Ectodermal cell (in vitro differentiated cells): ENCODE measurements at regions not wholly inside any gene's neighbourhood (a gene's known extent, or its start where the extent isn't known, plus 50 kb on each side); places are given as distances from the start of the nearest gene placed in this dataset.

Source experiments
- H3K27ac ChIP-seq: 2 replicates; pipeline ENCODE4 v1.7.0; 2013; ENCODE audit warnings: mild to moderate bottlenecking, low read depth, low read length; ENCODE audit not compliant: insufficient read depth, poor library complexity, severe bottlenecking
- H3K27me3 ChIP-seq: 2 replicates; pipeline ENCODE4 v1.7.0; 2013; ENCODE audit warnings: mild to moderate bottlenecking, low read length; ENCODE audit not compliant: insufficient read depth, control insufficient read depth, poor library complexity, severe bottlenecking
- H3K36me3 ChIP-seq: one replicate; pipeline ENCODE4 v1.7.0; 2013; ENCODE audit warnings: low read length; ENCODE audit not compliant: control insufficient read depth, insufficient read depth
- H3K4me1 ChIP-seq: one replicate; pipeline ENCODE4 v1.7.0; 2013; ENCODE audit warnings: low read length; ENCODE audit not compliant: control insufficient read depth, insufficient read depth
- H3K4me3 ChIP-seq: 2 replicates; pipeline ENCODE4 v1.7.0; 2013; ENCODE audit warnings: low read depth, low read length, control low read depth; ENCODE audit not compliant: insufficient read depth
- H3K9me3 ChIP-seq: 2 replicates; pipeline ENCODE4 v1.7.0; 2013; ENCODE audit warnings: mild to moderate bottlenecking, low read length, moderate library complexity; ENCODE audit not compliant: control insufficient read depth
- WGBS, 2 experiments: methylation state at CpG; one replicate each; pipeline ENCODE4 v1.1.7; 2013; ENCODE audit warnings: missing lambda C conversion rate in 2 of 2; 5-methylcytosine and 5-hydroxymethylcytosine counted together

DNA sequence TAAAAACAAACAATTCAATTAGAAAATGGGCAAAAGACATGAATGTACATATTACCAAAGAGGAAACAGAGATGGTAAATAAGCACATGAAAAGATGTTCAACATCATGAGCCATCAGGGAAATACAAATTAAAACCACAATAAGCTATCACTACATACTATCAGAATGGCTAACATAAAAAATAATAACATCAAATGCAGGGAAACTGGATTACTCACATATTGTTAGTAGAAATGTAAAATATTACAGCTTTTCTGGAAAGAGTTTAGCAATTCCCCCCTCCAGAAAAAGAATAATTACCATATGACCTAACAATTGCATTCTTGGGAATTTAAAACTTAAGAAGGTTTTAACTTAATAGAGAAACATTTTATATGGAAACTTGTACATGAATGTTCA, 232.9 kb upstream of the MTPN start:
- Histone ChIP-seq H3K36me3 (no peaks in the 10 kb centered on the region), H3K27ac (no peak overlapping the region), H3K4me1 (no peaks in the 10 kb centered on the region), H3K27me3 (no peaks in the 10 kb centered on the region), H3K4me3 (no peak overlapping the region), H3K9me3 (no peaks in the 10 kb centered on the region)

DNA sequence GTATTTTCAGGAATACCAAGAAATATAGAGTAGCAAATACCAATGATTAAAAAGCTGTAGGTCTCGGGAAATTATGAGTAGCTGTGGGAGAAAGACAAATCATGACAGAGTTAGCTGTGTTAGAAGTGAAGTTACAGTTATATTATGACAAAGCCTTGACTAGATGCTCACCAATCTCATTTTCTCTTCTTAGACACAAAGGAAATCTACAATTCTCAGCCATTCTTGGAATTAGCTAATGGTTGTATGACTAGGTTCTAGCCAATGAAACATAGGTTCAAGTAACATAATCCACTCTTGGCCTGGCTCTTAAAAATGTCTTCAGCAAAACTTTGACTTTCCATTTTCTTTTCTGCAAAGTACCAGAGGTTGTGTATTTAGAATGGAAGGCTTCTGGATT, 228.8 kb upstream of the MTPN start:
- H3K4me3 ChIP-seq: no peak overlapping the region
- H3K27ac ChIP-seq: no peak overlapping the region
- no peaks in the 10 kb centered on the region for H3K36me3 ChIP-seq
- WGBS, 2 experiments: 100% methylated on average over 1 of the region's 1 CpG; no CpG with 5 or more reads in 1 of the 2 experiments
- H3K9me3 ChIP-seq: no peaks in the 10 kb centered on the region
- H3K4me1 ChIP-seq: no peaks in the 10 kb centered on the region
- H3K27me3 ChIP-seq: no peaks in the 10 kb centered on the region

DNA sequence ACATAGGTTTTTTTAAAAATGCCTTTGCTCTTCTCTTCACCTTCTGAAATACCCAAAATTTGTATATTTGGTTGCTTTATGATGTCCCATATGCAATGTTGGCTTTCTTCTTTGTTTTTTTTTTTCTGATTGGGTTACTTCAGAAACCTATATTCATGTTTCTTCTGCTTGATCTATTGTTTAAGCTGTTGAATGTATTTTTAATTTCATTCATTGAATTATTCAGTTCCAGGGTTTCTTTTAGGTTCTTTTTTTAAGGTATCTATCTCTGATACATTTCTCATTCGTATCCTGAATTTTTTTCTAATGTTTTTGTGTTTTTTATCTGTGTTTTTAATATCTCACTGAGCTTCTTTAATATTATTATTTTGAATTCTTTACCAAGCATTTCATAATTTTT, 221.0 kb upstream of the MTPN start:
- Histone ChIP-seq H3K9me3 (no peaks in the 10 kb centered on the region), H3K27me3 (no peaks in the 10 kb centered on the region), H3K4me1 (no peaks in the 10 kb centered on the region), H3K4me3 (no peak overlapping the region), H3K27ac (no peak overlapping the region), H3K36me3 (no peaks in the 10 kb centered on the region)
- WGBS, 2 experiments: no CpG with 5 or more reads among the region's 1 CpG

DNA sequence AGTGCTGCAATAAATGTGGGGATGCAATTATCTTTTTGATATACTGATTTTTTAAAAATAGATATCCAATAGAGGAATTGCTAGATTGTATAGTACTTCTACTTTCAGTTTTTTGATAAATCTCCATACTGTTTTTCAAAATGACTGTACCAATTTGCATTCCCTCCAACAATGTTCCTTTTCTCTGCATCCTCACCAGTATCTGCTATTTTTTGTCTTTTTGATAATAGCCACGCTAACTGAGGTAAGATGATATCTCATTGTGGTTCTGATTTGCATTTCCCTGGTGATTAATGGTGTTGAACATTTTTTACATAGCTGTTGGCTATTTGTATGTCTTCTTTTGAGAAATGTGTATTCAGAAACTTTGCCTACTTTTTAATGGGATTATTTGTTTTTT, 217.7 kb upstream of the MTPN start:
- no peak overlapping the region for H3K4me3 ChIP-seq
- H3K9me3 ChIP-seq: no peaks in the 10 kb centered on the region
- H3K27me3 ChIP-seq: no peaks in the 10 kb centered on the region
- no peak overlapping the region for H3K27ac ChIP-seq
- WGBS, 2 experiments: 86 to 90% methylated on average over 1 of the region's 1 CpG
- no peaks in the 10 kb centered on the region for H3K36me3 ChIP-seq
- no peaks in the 10 kb centered on the region for H3K4me1 ChIP-seq

DNA sequence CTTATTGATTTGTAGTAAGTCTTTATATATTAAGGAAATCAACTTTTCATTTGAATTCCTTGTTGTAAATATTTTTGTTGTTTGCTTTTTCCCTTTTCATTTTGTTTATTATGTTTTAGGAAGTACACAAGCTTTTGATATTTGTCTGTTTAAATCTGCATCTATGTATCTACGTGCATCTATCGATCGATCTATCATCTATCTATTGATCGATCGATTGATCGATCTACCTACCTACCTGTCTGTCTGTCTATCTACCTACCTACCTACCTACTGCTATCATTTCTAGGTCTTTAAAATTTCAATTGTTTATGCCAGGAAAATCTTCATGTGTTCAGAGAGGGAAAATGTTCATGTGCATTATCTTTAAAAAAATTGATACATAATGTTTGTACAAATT, 216.8 kb upstream of the MTPN start:
- H3K27me3 ChIP-seq: no peaks in the 10 kb centered on the region
- H3K27ac ChIP-seq: no peak overlapping the region
- no peaks in the 10 kb centered on the region for H3K9me3 ChIP-seq
- 81 to 82% methylated on average over 6 of the region's 6 CpGs for WGBS, 2 experiments
- no peaks in the 10 kb centered on the region for H3K4me1 ChIP-seq
- H3K4me3 ChIP-seq: no peak overlapping the region
- no peaks in the 10 kb centered on the region for H3K36me3 ChIP-seq

DNA sequence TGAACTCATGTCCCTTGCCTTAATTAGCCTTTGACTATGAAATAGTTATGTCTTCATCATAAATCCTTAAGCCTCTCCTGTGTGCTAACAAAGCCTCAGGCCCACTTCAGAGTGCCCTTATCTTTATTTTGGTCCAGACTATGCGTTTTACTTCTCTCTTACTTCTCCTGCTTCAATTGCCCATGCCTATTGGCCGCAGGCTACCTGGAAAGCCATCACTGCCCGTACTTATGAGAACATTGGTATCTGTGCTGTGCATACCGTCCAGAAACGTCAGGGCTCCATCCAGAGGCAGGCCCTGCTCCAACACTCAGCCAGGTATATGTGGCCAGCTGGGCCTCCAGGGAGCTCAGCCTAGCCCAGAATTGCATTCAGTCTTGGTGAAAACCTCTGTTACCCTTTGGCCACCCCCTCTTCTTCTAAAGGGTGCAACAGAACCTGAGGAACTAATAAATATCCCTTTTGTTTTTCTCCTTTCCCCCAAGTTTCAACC, 212.4 kb upstream of the MTPN start:
- no peaks in the 10 kb centered on the region for H3K4me1 ChIP-seq
- H3K9me3 ChIP-seq: no peaks in the 10 kb centered on the region
- H3K36me3 ChIP-seq: no peaks in the 10 kb centered on the region
- 93 to 95% methylated on average over 5 of the region's 5 CpGs for WGBS, 2 experiments
- no peak overlapping the region for H3K4me3 ChIP-seq
- no peaks in the 10 kb centered on the region for H3K27me3 ChIP-seq
- H3K27ac ChIP-seq: no peak overlapping the region

DNA sequence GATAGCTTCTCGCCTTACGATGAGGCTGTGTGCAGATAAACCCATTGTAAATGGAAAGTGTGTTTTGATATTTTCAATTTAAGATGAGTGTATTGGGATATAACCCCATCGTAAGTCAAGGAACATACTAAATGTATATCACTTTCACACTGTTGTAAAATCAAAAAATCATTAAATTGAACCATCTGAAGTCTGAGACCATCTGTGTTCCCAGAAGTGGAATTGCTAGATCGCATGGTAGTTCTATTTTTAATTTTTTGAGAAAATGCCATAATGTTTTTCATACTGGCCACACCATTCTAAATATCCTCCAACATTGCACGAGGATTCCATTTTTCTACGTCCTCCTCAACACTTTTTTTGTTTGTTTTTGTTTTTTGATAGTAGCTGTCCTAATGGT, 209.1 kb upstream of the MTPN start:
- no peaks in the 10 kb centered on the region for H3K27me3 ChIP-seq
- no peak overlapping the region for H3K4me3 ChIP-seq
- H3K36me3 ChIP-seq: no peaks in the 10 kb centered on the region
- WGBS, 2 experiments: 94 to 100% methylated on average over 4 to 6 of the region's 6 CpGs
- H3K9me3 ChIP-seq: no peaks in the 10 kb centered on the region
- H3K4me1 ChIP-seq: no peaks in the 10 kb centered on the region
- no peak overlapping the region for H3K27ac ChIP-seq

DNA sequence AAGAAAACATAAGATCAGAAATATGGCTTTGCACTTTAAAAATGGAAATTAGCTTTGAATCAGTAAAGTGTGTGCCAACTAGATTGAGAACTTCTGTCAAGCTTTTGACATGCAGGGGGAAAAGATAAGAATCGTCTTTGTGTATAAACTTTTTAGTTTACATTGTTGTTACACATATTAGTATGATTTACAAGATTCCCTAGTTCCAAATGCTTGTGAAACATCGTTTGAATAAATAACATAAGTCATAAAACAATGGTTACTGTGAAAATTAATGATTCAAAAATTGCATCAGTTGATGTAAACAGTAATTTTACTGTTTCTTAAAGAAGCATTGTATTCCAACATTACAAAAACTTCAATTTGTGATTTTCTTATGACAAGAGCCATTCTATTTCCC, 207.6 kb upstream of the MTPN start:
- Histone ChIP-seq H3K4me1 (no peaks in the 10 kb centered on the region), H3K4me3 (no peak overlapping the region), H3K9me3 (no peaks in the 10 kb centered on the region), H3K36me3 (no peaks in the 10 kb centered on the region), H3K27me3 (no peaks in the 10 kb centered on the region), H3K27ac (no peak overlapping the region)
- WGBS, 2 experiments: no CpG with 5 or more reads among the region's 2 CpGs

DNA sequence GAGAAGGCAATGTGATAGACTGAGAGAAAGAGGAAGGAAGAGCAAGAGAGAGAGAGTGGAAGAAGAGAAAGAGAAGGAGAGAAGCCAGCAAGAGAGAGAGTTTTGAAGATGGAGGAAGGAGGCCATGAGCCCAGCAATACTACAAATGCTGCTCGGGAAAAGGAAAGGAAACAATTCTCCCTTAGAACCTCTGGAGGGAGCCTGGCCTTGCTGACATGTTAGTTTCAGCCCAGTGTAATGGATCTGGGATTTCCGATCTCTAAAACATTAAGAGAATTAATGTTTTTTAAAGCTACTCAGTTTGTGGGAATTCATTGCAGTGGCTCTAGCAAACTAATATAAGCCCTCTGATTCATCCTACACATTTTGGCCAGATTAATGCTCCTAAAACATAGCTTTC, 206.8 kb upstream of the MTPN start:
- no peaks in the 10 kb centered on the region for H3K9me3 ChIP-seq
- no peak overlapping the region for H3K4me3 ChIP-seq
- H3K27me3 ChIP-seq: no peaks in the 10 kb centered on the region
- 54 to 62% methylated on average over 1 to 2 of the region's 2 CpGs for WGBS, 2 experiments
- no peaks in the 10 kb centered on the region for H3K36me3 ChIP-seq
- H3K4me1 ChIP-seq: no peaks in the 10 kb centered on the region
- no peak overlapping the region for H3K27ac ChIP-seq

DNA sequence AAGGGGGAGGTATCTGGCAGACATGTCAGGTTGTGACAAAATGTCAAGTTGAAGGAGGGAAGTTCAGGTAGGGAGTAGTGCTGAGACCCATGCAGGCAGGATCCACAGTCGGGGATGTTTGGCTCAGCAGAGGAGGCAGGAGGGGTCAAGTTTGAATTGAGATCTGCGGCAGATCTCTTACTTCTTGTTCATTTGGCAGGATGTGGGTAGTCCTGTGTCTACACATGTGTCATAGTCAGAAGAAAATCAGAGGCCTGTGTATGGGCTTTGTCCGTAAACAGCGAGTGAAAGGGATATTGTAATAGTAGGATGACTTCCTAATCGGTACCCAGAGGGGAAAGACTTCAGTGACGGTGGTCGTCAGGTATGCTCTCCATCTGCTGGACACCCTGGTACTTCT, 203.8 kb upstream of the MTPN start:
- Histone ChIP-seq H3K4me1 (no peaks in the 10 kb centered on the region), H3K27me3 (no peaks in the 10 kb centered on the region), H3K9me3 (no peaks in the 10 kb centered on the region), H3K27ac (no peak overlapping the region), H3K4me3 (no peak overlapping the region), H3K36me3 (no peaks in the 10 kb centered on the region)
- 82% methylated on average over 7 of the region's 7 CpGs for WGBS, 2 experiments
